AG04449 (cell line): ENCODE measurements at regions not wholly inside any gene's neighbourhood (a gene's known extent, or its start where the extent isn't known, plus 50 kb on each side); places are given as distances from the start of the nearest gene placed in this dataset.

ENCODE experiments used
- CTCF ChIA-PET: fragments of 350-600 bp; formaldehyde crosslinking; extraction: SDS; loops from one replicate; lab custom pipeline; 2021; ENCODE audit warnings: antibody characterized with exemption; lab: Yijun Ruan, JAX
- POLR2A ChIA-PET: fragments of 400-600, 350-600 bp; formaldehyde crosslinking; extraction: SDS; loops from one replicate; lab custom pipeline; 2020; ENCODE audit warnings: antibody characterized with exemption, inconsistent platforms; lab: Yijun Ruan, JAX
- DNase-seq: peaks from one replicate; pipeline ENCODE4 v3.0.0-alpha.2; 2010; ENCODE audit warnings: low read depth, low spot score
- H3K4me3 ChIP-seq: 2 replicates; pipeline ENCODE4 v1.5.1; 2011; ENCODE audit warnings: low read depth, mild to moderate bottlenecking, control low read depth, low read length
- TF ChIP-seq, protein P1 (sequence below): IDR thresholded peaks from one replicate; pipeline ENCODE4 v1.5.1; 2011; ENCODE audit warnings: mild to moderate bottlenecking, moderate library complexity, low read length, control low read depth, inconsistent platforms; ENCODE audit not compliant: insufficient read depth; ENCODE audit errors: missing control alignments

DNA sequence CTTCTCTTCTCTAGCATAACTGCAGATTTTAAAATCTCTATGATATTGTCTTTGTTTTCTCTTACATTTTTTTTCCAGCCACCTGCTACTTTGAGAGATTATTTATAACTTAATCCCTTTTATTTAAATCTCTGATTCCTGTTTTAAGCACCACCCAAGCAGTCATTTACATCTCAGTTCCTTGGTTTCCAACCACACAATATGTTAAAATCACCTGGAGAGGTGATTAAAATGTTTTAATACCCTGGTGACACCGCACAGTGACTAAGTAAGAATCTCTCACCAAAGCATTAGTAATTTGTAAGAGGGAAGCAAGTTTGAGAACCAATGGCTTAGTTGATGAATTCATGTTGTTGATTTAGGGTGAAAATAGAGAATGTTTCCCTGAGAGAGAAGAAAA lies 849.8 kb downstream of the TMTC2 start:
- TF ChIP-seq, protein P1, sequence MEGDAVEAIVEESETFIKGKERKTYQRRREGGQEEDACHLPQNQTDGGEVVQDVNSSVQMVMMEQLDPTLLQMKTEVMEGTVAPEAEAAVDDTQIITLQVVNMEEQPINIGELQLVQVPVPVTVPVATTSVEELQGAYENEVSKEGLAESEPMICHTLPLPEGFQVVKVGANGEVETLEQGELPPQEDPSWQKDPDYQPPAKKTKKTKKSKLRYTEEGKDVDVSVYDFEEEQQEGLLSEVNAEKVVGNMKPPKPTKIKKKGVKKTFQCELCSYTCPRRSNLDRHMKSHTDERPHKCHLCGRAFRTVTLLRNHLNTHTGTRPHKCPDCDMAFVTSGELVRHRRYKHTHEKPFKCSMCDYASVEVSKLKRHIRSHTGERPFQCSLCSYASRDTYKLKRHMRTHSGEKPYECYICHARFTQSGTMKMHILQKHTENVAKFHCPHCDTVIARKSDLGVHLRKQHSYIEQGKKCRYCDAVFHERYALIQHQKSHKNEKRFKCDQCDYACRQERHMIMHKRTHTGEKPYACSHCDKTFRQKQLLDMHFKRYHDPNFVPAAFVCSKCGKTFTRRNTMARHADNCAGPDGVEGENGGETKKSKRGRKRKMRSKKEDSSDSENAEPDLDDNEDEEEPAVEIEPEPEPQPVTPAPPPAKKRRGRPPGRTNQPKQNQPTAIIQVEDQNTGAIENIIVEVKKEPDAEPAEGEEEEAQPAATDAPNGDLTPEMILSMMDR, result no peak
- DNase-seq, result no peak
- CTCF ChIA-PET, result no interaction called here
- POLR2A ChIA-PET, result no interaction called here
- no peak overlapping the region for H3K4me3 ChIP-seq

DNA sequence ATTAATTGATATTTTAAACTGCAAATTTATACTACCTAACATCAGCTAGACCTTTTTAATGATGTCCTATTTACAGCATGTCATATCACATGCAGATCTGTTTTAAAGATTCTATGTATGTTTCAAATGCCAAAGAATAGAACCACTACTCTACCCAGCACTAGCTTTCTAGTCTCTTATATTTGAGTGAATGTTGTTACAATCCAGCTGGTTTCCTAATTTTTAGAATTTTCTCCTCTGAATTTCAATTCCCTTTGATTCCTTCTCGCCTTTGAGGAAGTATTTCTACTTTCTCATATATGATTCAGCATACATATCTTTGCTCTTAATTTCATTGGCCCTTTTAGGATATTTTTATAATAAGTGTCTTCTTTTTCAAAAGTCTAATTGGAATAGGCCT lies 841.9 kb downstream of the TMTC2 start:
- no peak for DNase-seq
- POLR2A ChIA-PET, result no interaction called here
- TF ChIP-seq, protein P1, result no peak
- CTCF ChIA-PET, result no interaction called here
- no peak overlapping the region for H3K4me3 ChIP-seq

DNA sequence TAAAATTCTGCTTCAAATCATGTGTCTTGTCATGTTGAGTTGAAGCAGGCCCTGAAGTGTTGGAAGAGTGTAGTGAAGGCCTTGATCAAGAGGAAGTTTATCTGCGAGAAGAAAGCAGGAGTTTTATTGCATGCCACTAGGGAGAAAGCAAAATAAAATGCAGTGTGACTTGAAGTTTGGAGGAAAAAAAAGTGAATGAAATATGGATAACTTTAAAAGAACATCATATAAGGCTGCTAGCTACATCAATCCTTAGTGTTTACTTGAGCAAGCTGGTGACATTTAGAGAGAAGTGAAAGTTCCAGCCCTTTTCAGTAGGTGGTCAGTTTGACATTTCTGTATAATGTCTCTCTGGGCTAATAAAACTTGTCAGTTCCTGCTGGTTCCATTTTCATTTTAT lies 841.1 kb downstream of the TMTC2 start:
- ChIA-PET POLR2A (no interaction called here), CTCF (no interaction called here)
- TF ChIP-seq, protein P1, result no peak
- H3K4me3 ChIP-seq, result no peak overlapping the region
- no peak for DNase-seq

DNA sequence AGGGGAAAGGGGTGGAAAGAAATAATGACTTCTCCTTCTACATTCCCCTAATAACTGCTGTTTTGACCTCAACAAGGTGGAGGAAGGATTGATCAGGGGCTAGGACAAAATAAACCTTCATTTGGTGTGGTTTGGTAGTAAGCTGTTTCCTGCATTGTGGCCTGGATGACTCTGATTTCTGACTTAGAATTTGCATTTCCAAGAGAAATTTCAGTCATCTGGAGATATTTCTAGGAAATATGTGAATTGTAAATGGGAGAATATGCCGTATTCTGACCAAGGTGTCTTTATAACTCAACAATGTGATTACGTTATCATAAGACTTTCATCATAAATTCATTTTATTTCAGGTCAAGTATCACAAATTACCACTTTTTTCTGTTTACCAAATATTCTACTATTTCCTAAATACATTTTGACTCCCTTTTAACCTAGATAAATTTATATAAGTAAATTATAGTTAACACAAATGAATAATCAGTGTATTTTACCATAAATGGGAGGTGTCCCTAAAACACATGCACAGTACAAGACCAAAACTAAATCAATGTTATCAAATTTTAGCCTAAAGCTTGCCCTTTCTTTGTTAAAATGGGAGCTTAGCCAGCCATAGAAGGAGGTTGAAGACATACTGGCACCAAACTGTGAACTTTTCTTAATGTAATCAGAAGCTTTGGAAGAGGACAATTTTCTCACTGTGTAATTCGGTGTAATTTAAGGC lies 828.8 kb downstream of the TMTC2 start:
- TF ChIP-seq, protein P1, result no peak
- H3K4me3 ChIP-seq, result no peak overlapping the region
- POLR2A ChIA-PET, result no interaction called here
- CTCF ChIA-PET, result no interaction called here
- no peak for DNase-seq

DNA sequence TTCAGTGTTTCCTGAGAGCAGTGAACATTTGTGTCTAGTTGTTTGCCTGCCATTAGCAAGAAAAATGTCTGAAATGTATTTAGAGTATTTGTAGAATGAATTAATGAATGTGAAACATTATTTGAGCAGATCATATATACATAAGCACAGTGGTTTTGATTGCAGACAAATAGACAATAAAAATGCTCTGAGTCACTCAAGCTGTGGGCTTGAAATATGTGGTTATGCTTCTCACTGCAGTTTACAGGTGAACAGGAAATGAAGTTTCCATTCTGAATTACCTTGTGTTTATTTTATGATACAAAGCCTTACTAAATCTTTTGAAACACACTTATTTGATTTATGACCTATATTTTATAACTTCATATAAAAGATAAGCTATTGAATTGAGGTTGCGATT lies 827.7 kb downstream of the TMTC2 start:
- POLR2A ChIA-PET, result no interaction called here
- TF ChIP-seq, protein P1, result no peak
- H3K4me3 ChIP-seq, result no peak overlapping the region
- CTCF ChIA-PET, result no interaction called here
- no peak for DNase-seq

DNA sequence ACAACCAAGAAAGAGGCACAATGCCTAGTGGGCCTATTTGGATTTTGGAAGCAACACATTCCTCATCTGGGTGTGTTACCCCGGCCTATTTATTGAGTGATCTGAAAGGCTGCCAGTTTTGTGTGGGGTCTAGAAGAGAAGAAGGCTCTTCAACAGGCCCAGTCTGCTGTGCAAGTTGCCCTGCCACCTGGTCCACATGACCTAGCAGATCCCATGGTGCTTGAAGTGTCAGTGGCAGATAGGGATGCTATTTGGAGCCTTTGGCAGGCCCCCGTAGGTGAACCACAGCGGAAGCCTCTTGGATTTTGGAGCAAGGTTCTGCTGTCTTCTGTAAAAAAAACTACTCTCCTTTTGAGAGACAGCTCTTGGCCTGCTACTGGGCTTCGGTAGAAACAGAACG lies 820.1 kb downstream of the TMTC2 start:
- TF ChIP-seq, protein P1, result no peak
- H3K4me3 ChIP-seq, result no peak overlapping the region
- ChIA-PET CTCF (no interaction called here), POLR2A (no interaction called here)
- no peak for DNase-seq
